Breast epithelium (tissue), 3 donors: ENCODE measurements at regions not wholly inside any gene's neighbourhood (a gene's known extent, or its start where the extent isn't known, plus 50 kb on each side); places are given as distances from the start of the nearest gene placed in this dataset.

Experiments
- POLR2A ChIP-seq: fragments of 450-650 bp; IDR thresholded peaks from one replicate; pipeline ENCODE4 v1.6.1; 2016; ENCODE audit warnings: antibody characterized with exemption, mild to moderate bottlenecking, moderate library complexity
- POLR2AphosphoS5 ChIP-seq, 3 donors: sonication (generic); formaldehyde crosslinking; IDR thresholded peaks; one replicate each; pipeline ENCODE4 v1.6.1; 2017; ENCODE audit warnings: antibody characterized with exemption in 3 of 3

- no peak for TF ChIP-seq POLR2AphosphoS5 (IDR thresholded peaks at IDR 0.05)
- TF ChIP-seq POLR2A = no peak
Observed at GRCh38 chr6:40165036-40165709, 230.9 kb upstream of the MOCS1 start.
